Transverse colon (tissue), 4 donors: ENCODE measurements at regions not wholly inside any gene's neighbourhood (a gene's known extent, or its start where the extent isn't known, plus 50 kb on each side); places are given as distances from the start of the nearest gene placed in this dataset.
"Not testable (repeated sequence)": the region's sequence is repeated elsewhere in the genome, so short reads cannot be mapped to it uniquely, and the experiment has no call there.

Experiments used
- DNase-seq: peaks from one replicate; pipeline ENCODE4 v3.0.0-alpha.2; 2019
- H3K27ac ChIP-seq, 4 donors: fragments of 200-600 bp; sonication (generic); 2 replicates each; pipeline ENCODE4 v1.5.1; 2016 to 2018; ENCODE audit warnings: inconsistent platforms in 4 of 4
- H3K27me3 ChIP-seq: fragments of 200-600 bp; sonication (generic); 2 replicates; pipeline ENCODE4 v1.5.1; 2017; ENCODE audit warnings: inconsistent platforms
- H3K36me3 ChIP-seq, 4 donors: fragments of 200-600 bp; sonication (generic); 2 replicates each; pipeline ENCODE4 v1.5.1; 2017 to 2019; ENCODE audit warnings: inconsistent platforms in 4 of 4
- H3K4me1 ChIP-seq, 4 donors: fragments of 200-600 bp; sonication (generic); 2 replicates each; pipeline ENCODE4 v1.5.1; 2017 to 2020; ENCODE audit warnings: inconsistent platforms in 4 of 4
- H3K4me3 ChIP-seq, 4 donors: fragments of 200-600 bp; sonication (generic); 1 replicate in 1 of 4; 2 replicates in 3 of 4; pipeline versions ENCODE4 v1.5.1 to v1.6.1; 2017 to 2019; ENCODE audit warnings: inconsistent platforms in 4 of 4
- H3K9me3 ChIP-seq, 2 donors: fragments of 200-600 bp; sonication (generic); 2 replicates each; pipeline ENCODE4 v1.5.1; 2017 to 2019; ENCODE audit warnings: inconsistent platforms in 2 of 2
- EP300 ChIP-seq: sonication (generic); formaldehyde crosslinking; IDR thresholded peaks from one replicate; pipeline ENCODE4 v1.6.1; 2017; ENCODE audit warnings: antibody characterized with exemption, low read depth
- POLR2A ChIP-seq: fragments of 450-650 bp; IDR thresholded peaks from one replicate; pipeline ENCODE4 v1.6.1; 2016; ENCODE audit warnings: antibody characterized with exemption, mild to moderate bottlenecking, moderate library complexity
- POLR2AphosphoS5 ChIP-seq, 3 donors: sonication (generic); formaldehyde crosslinking; IDR thresholded peaks; one replicate each; pipeline ENCODE4 v1.6.1; 2016; ENCODE audit warnings: antibody characterized with exemption in 3 of 3
- WGBS, 2 donors: methylation state at CpG; one replicate each; pipeline ENCODE4 v1.1.5; 2018; ENCODE audit warnings: low coverage in 1 of 2; 5-methylcytosine and 5-hydroxymethylcytosine counted together
- in situ Hi-C, 4 donors: fragments of 200-750 bp; cut with MboI; loops; one replicate each; pipeline versions ENCODE4 v1.15.0 to v1.15.1; 2017; ENCODE audit warnings: low sequenced_read_pairs in 3 of 4, low pct_ligation_motif_present in 1 of 4, low pct_unique_long_range_greater_than_20kb in 1 of 4
- intact Hi-C: fragments of 100-400 bp; cut with DNase I; formaldehyde crosslinking; loops from one replicate; pipeline ENCODE4 v1.15.1; 2023; ENCODE audit warnings: low total_unique reads
- TF ChIP-seq, protein P1 (sequence below), 5 experiments: fragments of 200-600 bp in 3 of 5; fragments of 450-650 bp in 2 of 5; sonication (generic) in 3 of 5; IDR thresholded peaks; 1 replicate in 2 of 5; 2 replicates in 3 of 5; pipeline ENCODE4 v1.5.1; 2016 to 2017; ENCODE audit warnings: antibody characterized with exemption in 5 of 5, inconsistent platforms in 3 of 5, mild to moderate bottlenecking in 2 of 5, moderate library complexity in 1 of 5

DNA sequence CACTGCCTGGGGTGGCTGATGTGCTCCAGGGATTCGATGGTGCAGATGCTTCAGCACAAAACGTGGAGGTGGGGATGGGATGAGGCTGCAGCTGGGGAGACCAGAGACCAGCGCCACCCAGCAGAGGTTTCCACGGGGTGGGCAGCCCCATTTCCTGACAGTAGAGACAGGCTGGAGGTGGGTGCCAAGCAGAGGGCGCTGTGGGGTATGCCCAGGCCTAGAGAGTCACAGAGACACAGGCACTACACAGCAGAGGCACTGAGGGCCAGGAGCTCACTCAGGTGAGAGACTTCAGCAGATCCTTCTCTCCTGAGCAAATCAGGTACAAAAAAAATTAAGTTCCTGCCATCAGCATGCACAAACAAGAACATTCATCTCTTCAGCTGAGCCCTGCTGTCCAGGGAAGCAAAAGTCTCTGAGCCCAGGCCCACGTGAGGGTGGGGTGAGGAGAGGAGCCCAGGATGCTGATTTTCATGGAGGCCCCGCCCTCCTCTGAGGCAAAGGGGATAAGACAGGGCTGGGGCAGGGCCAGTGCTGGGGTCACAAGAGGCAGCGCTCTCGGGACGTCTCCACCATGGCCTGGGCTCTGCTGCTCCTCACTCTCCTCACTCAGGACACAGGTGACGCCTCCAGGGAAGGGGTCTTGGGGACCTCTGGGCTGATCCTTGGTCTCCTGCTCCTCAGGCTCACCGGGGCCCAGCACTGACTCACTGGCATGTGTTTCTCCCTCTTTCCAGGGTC, 53.1 kb downstream of the GGTLC2 start:
- Histone ChIP-seq H3K9me3 (no peaks in the 10 kb centered on the region), H3K27me3 (no peaks in the 10 kb centered on the region), H3K27ac (no peak overlapping the region), H3K36me3 (no peaks in the 10 kb centered on the region), H3K4me1 (peaks cover 0 to 13% (median 4%) of the 10 kb centered on the region in 4 donors), H3K4me3 (no peak overlapping the region)
- TF ChIP-seq POLR2AphosphoS5 (IDR thresholded peaks at IDR 0.05): no peak
- TF ChIP-seq EP300: no peak
- no peak for TF ChIP-seq POLR2A
- TF ChIP-seq, protein P1, sequence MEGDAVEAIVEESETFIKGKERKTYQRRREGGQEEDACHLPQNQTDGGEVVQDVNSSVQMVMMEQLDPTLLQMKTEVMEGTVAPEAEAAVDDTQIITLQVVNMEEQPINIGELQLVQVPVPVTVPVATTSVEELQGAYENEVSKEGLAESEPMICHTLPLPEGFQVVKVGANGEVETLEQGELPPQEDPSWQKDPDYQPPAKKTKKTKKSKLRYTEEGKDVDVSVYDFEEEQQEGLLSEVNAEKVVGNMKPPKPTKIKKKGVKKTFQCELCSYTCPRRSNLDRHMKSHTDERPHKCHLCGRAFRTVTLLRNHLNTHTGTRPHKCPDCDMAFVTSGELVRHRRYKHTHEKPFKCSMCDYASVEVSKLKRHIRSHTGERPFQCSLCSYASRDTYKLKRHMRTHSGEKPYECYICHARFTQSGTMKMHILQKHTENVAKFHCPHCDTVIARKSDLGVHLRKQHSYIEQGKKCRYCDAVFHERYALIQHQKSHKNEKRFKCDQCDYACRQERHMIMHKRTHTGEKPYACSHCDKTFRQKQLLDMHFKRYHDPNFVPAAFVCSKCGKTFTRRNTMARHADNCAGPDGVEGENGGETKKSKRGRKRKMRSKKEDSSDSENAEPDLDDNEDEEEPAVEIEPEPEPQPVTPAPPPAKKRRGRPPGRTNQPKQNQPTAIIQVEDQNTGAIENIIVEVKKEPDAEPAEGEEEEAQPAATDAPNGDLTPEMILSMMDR (IDR thresholded peaks at IDR 0.05): no peak
- DNase-seq: no peak
- in situ Hi-C loops: no loop called here
- intact Hi-C loops: no loop called here
- WGBS, 2 donors: 29 to 84% methylated on average over 1 to 11 of the region's 12 CpGs

DNA sequence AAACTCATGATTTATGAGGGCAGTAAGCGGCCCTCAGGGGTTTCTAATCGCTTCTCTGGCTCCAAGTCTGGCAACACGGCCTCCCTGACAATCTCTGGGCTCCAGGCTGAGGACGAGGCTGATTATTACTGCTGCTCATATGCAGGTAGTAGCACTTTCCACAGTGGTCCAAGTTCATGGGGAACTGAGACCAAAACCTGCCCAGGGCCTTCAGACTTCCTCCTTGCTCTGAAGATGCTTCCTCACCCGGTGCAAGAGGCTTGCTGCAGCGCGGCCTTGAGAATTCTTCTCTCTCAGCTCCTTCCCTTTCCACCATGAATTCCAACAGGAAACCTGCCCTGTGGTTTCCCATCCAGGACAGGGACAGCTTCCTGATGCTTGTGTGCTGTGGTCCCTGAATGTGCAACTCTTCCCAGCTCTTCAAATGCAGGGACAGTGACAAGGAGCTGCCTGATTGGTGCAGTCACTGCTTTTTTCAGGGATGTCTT, 53.9 kb downstream of the GGTLC2 start:
- in situ Hi-C loops: no loop called here
- no peaks in the 10 kb centered on the region for H3K27me3 ChIP-seq
- no peak for TF ChIP-seq POLR2AphosphoS5 (IDR thresholded peaks at IDR 0.05)
- TF ChIP-seq, protein P1 (IDR thresholded peaks at IDR 0.05): no peak
- no peak for TF ChIP-seq EP300
- no peak for TF ChIP-seq POLR2A

DNA sequence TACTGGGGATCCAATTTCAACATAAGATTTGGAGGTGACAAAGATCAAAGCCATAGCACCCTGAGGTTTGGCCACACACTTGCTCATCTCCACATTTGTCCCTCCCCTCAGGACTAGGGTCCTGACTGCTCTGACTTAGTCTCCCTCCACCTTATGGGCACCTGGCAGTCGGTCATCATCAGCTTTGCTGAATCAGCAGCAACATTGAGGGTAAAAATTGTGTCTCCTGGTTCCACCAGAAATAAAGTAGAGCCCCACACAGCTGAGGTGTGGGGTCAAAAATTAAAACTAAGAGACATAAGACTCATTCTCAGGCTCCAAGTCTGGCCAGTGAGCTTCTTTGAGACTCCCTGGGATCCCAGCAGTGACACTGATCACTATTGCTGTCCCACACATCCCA, 56.2 kb downstream of the GGTLC2 start:
- WGBS, 2 donors: 88% methylated on average over 1 of the region's 1 CpG; no CpG with 5 or more reads in 1 of the 2 donors
- Histone ChIP-seq H3K27me3 (no peaks in the 10 kb centered on the region), H3K4me3 (no peak overlapping the region), H3K27ac (no peak overlapping the region), H3K36me3 (no peaks in the 10 kb centered on the region), H3K4me1 (no peaks in the 10 kb centered on the region), H3K9me3 (no peaks in the 10 kb centered on the region)
- TF ChIP-seq EP300 (no peak), POLR2A (no peak), POLR2AphosphoS5 (IDR thresholded peaks at IDR 0.05) (no peak)
- TF ChIP-seq, protein P1 (IDR thresholded peaks at IDR 0.05): no peak
- DNase-seq: no peak
- in situ Hi-C loops: no loop called here
- intact Hi-C loops: no loop called here

More for the DNA sequence above, 53.9 kb downstream of the GGTLC2 start:
- Histone ChIP-seq H3K27ac (no peak overlapping the region), H3K36me3 (no peaks in the 10 kb centered on the region), H3K9me3 (no peaks in the 10 kb centered on the region), H3K4me3 (no peak overlapping the region), H3K4me1 (peaks cover 0 to 5% (median 0%) of the 10 kb centered on the region in 4 donors)
- 68% methylated on average over 7 of the region's 7 CpGs; no CpG with 5 or more reads in 1 of the 2 donors for WGBS, 2 donors
- no peak for DNase-seq
- intact Hi-C loops: no loop called here

DNA sequence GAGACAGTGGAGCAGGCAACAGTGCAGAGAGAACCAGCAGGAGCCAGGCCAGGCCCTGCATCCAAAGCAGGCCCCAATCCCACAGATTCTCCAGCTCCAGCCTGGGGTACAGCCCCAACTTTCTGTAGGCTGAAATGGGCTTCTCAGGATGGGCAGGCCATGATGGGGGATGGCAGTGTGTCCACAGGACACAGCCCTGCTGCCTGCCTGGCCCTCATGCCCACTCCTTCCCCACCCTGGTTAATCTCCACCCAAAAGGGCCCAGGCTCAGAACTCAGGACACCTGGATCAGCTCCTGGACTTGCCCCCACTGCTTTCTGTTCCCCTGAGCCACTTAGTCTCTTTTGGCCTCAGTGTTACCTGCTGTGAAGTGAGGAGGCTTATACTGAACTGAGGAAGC, 57.1 kb downstream of the GGTLC2 start:
- H3K4me1 ChIP-seq, intact Hi-C loops, H3K4me3 ChIP-seq, H3K27me3 ChIP-seq, in situ Hi-C loops, DNase-seq, H3K9me3 ChIP-seq, H3K36me3 ChIP-seq, H3K27ac ChIP-seq: not testable (repeated sequence)
